Nephron progenitor cell (in vitro differentiated cells): ENCODE measurements at regions not wholly inside any gene's neighbourhood (a gene's known extent, or its start where the extent isn't known, plus 50 kb on each side); places are given as distances from the start of the nearest gene placed in this dataset.
"Not testable (repeated sequence)": the region's sequence is repeated elsewhere in the genome, so short reads cannot be mapped to it uniquely, and the experiment has no call there.

ENCODE experiments used
- DNase-seq: peaks from one replicate; pipeline ENCODE4 v3.0.0; 2021
- H3K27ac Mint-ChIP-seq: 2 replicates; pipeline ENCODE4 v1.8.0; 2021; ENCODE audit warnings: mild to moderate bottlenecking, moderate library complexity, mixed read lengths
- H3K27me3 Mint-ChIP-seq: 2 replicates; pipeline ENCODE4 v1.8.0; 2021; ENCODE audit warnings: mild to moderate bottlenecking, low read depth, mixed read lengths; ENCODE audit not compliant: poor library complexity
- H3K36me3 Mint-ChIP-seq: 2 replicates; pipeline ENCODE4 v1.8.0; 2021; ENCODE audit warnings: low read depth, mixed read lengths
- H3K4me1 Mint-ChIP-seq: 2 replicates; pipeline ENCODE4 v1.8.0; 2021; ENCODE audit warnings: mixed read lengths
- H3K4me3 Mint-ChIP-seq: 2 replicates; pipeline ENCODE4 v1.8.0; 2021; ENCODE audit warnings: mild to moderate bottlenecking, moderate library complexity, mixed read lengths
- H3K9me3 Mint-ChIP-seq: 2 replicates; pipeline ENCODE4 v1.8.0; 2021; ENCODE audit warnings: mild to moderate bottlenecking, moderate library complexity, mixed read lengths
- CTCF ChIP-seq: fragments of 200-600 bp; sonication (generic); IDR thresholded peaks from 2 replicates; pipeline ENCODE4 v1.5.0; 2021; ENCODE audit warnings: antibody characterized with exemption

- Mint-ChIP-seq H3K4me3 (no peak overlapping the region), H3K27ac (no peak overlapping the region), H3K4me1 (peaks cover 25% of the 10 kb centered on the region), H3K36me3 (no peaks in the 10 kb centered on the region), H3K27me3 (peaks cover 18% of the 10 kb centered on the region), H3K9me3 (peaks cover 9% of the 10 kb centered on the region)
- DNase-seq = no peak
- no peak for TF ChIP-seq CTCF
These were observed 99.2 kb upstream of the LYZL2 start for GRCh38 chr10:30728766-30729165.

DNA sequence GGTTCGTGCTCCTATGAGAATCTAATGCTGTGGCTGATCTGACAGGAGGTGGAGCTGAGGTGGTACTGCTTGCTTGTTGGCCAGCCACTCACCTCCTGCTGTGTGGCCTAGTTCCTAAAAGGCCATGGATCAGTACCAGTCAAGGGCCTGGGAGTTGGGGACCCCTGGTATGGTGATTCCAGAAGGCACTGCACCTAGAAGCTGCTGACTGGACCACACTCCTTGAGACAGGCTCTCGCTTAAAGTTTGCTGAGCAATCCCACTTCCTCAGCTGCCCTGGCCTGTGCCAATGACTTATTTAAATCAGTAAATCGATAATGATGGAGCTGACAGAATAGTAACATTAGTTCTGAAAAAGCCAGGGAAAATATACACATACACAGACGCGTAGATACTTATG is 98.6 kb upstream of the LYZL2 start:
- peaks cover 25% of the 10 kb centered on the region for H3K4me1 Mint-ChIP-seq
- no peak overlapping the region for H3K27ac Mint-ChIP-seq
- H3K4me3 Mint-ChIP-seq = no peak overlapping the region
- H3K36me3 Mint-ChIP-seq = no peaks in the 10 kb centered on the region
- no peak for TF ChIP-seq CTCF
- H3K9me3 Mint-ChIP-seq = peaks cover 9% of the 10 kb centered on the region
- peaks cover 18% of the 10 kb centered on the region for H3K27me3 Mint-ChIP-seq
- no peak for DNase-seq

- DNase-seq = no peak
- TF ChIP-seq CTCF = no peak
- Mint-ChIP-seq H3K9me3 (peaks cover 9% of the 10 kb centered on the region), H3K36me3 (no peaks in the 10 kb centered on the region), H3K4me3 (no peak overlapping the region), H3K27ac (no peak overlapping the region), H3K4me1 (peaks cover 25% of the 10 kb centered on the region), H3K27me3 (peaks cover 17% of the 10 kb centered on the region)
These were observed 98.0 kb upstream of the LYZL2 start for GRCh38 chr10:30727524-30727923.

DNA sequence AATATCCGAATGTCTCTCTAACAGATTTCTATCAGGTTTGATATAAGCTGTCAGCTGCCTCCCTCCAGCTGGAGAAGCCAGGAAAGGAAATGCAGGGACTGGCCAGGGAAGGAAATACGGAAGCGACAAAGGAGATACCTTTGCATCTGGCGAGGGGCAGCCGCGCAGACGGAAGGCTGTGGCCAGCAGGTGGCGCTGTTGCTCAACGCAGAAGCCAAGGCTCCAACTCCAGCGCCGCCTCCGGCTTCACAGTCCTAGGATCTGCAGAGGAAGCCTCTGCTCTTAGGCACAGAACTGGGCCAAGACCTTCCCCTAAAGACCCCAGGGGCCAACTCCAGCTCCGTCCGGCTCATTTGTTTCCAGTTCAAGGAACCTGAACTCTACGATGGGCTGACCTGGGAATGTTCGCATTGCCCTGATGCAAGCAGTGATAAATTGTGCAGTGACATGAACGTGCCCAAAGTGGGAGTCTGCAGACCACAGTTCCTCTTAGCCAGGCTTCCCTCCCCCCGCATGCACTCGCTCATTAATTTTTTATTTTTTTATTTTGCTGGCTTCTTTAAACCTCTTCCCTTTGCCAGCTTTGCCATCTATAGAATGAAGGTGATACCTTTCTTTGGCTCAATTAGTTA is 97.3 kb upstream of the LYZL2 start:
- not testable (repeated sequence) for H3K4me3 Mint-ChIP-seq, H3K27ac Mint-ChIP-seq, H3K36me3 Mint-ChIP-seq, H3K9me3 Mint-ChIP-seq
- peaks cover 25% of the 10 kb centered on the region for H3K4me1 Mint-ChIP-seq
- TF ChIP-seq CTCF = peak; percentile 71
- peak; percentile 94 for DNase-seq
- H3K27me3 Mint-ChIP-seq = peaks cover 14% of the 10 kb centered on the region

DNA sequence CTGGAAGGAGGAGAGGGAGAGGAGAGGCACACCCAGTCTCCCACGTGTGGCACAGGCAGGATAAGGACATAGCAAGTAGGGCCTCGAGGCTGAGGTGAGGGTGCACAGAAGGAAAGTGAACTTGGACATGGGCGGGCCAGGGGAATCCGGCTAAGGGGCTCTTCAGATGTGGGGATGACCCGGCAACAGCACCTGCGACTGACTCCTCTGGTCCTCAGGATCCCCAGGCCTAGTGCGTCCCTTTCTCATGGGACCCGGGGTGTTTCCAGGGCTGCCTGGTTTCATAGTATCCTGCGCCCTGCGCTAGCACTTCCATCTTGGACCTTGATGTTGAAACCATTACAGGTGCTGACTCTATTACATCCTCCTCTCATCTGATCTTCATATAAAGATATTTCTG is 96.1 kb upstream of the LYZL2 start:
- H3K4me3 Mint-ChIP-seq = no peak overlapping the region

More for the DNA sequence above, 96.1 kb upstream of the LYZL2 start:
- no peaks in the 10 kb centered on the region for H3K9me3 Mint-ChIP-seq
- peaks cover 14% of the 10 kb centered on the region for H3K27me3 Mint-ChIP-seq
- peaks cover 25% of the 10 kb centered on the region for H3K4me1 Mint-ChIP-seq
- TF ChIP-seq CTCF = no peak
- DNase-seq = no peak
- no peaks in the 10 kb centered on the region for H3K36me3 Mint-ChIP-seq
- no peak overlapping the region for H3K27ac Mint-ChIP-seq
